OCI-LY7 (cell line): ENCODE measurements at regions not wholly inside any gene's neighbourhood (a gene's known extent, or its start where the extent isn't known, plus 50 kb on each side); places are given as distances from the start of the nearest gene placed in this dataset.

Source experiments
- BruUV-seq: library from RNA; stranded (reverse); fragments of 400-500 nt; replicated peaks from 2 replicates; lab custom pipeline; 2021; lab: Mats Ljungman, UMichigan
- CTCF ChIA-PET: fragments of 300-600 bp; sonication (Branson Sonifier 250); formaldehyde crosslinking; loops from one replicate; lab custom pipeline; 2022; ENCODE audit warnings: antibody characterized with exemption; ENCODE audit not compliant: unreplicated experiment; lab: Charles Lee
- POLR2A ChIA-PET: fragments of 300-600 bp; sonication (Branson Sonifier 250); formaldehyde crosslinking; loops from one replicate; lab custom pipeline; 2022; ENCODE audit warnings: antibody characterized with exemption; lab: Charles Lee
- DNase-seq: peaks from one replicate; pipeline ENCODE4 v3.0.0-alpha.2; 2015; ENCODE audit warnings: low spot score
- H2AFZ ChIP-seq: fragments of 200-600 bp; sonication (generic), shearing (Covaris generic); 2 replicates; pipeline ENCODE4 v1.6.1; 2014; ENCODE audit warnings: mild to moderate bottlenecking, antibody characterized with exemption, low read length, moderate library complexity
- H3K27ac ChIP-seq: fragments of 200-600 bp; sonication (generic); 2 replicates; pipeline ENCODE4 v1.5.1; 2014; ENCODE audit warnings: mixed run types, low read depth, mild to moderate bottlenecking, moderate library complexity, low read length, inconsistent platforms; ENCODE audit not compliant: poor library complexity, severe bottlenecking
- H3K36me3 ChIP-seq: fragments of 200-600 bp; sonication (generic); 2 replicates; pipeline ENCODE4 v1.6.1; 2014; ENCODE audit warnings: mild to moderate bottlenecking, antibody characterized with exemption, low read length, moderate library complexity, mixed read lengths; ENCODE audit not compliant: insufficient read depth
- H3K4me1 ChIP-seq: fragments of 200-600 bp; sonication (generic); 2 replicates; pipeline ENCODE4 v1.5.1; 2014; ENCODE audit warnings: mild to moderate bottlenecking, low read length; ENCODE audit not compliant: insufficient read depth, poor library complexity, severe bottlenecking
- H3K4me2 ChIP-seq: fragments of 200-600 bp; sonication (generic); 2 replicates; pipeline ENCODE4 v1.6.1; 2014; ENCODE audit warnings: mild to moderate bottlenecking, low read length
- H3K4me3 ChIP-seq: fragments of 200-600 bp; sonication (generic); 2 replicates; pipeline ENCODE4 v1.5.1; 2014; ENCODE audit warnings: mild to moderate bottlenecking, low read depth, low read length; ENCODE audit not compliant: poor library complexity, severe bottlenecking
- H3K79me2 ChIP-seq: fragments of 200-600 bp; sonication (generic); 2 replicates; pipeline ENCODE4 v1.6.1; 2016; ENCODE audit warnings: low read depth, mild to moderate bottlenecking, low read length, moderate library complexity, mixed read lengths; ENCODE audit not compliant: insufficient read depth
- H3K9me2 ChIP-seq: fragments of 200-600 bp; sonication (generic); 2 replicates; pipeline ENCODE4 v1.6.1; 2016; ENCODE audit warnings: mild to moderate bottlenecking, low read length, mixed read lengths; ENCODE audit not compliant: insufficient read depth
- H3K9me3 ChIP-seq: fragments of 200-600 bp; sonication (generic); 2 replicates; pipeline ENCODE4 v1.6.1; 2014; ENCODE audit warnings: mild to moderate bottlenecking, mixed run types, low read length, mixed read lengths
- H4K20me1 ChIP-seq: fragments of 200-600 bp; sonication (generic); 2 replicates; pipeline ENCODE4 v1.6.1; 2014; ENCODE audit warnings: mild to moderate bottlenecking, antibody characterized with exemption, low read length, moderate library complexity, mixed read lengths; ENCODE audit not compliant: insufficient read depth
- CTCF ChIP-seq: fragments of 200-600 bp; sonication (generic); conservative IDR thresholded peaks from 2 replicates; pipeline ENCODE4 v1.5.1; 2014; ENCODE audit warnings: mild to moderate bottlenecking, antibody characterized with exemption, low read length, moderate library complexity, mixed read lengths
- EZH2phosphoT487 ChIP-seq: fragments of 200-600 bp; sonication (generic); IDR thresholded peaks from 2 replicates; pipeline ENCODE4 v1.6.1; 2018; ENCODE audit warnings: low read depth, borderline replicate concordance, mild to moderate bottlenecking, mixed run types, antibody characterized with exemption, low read length, moderate library complexity, mixed read lengths
- intact Hi-C: fragments of 100-400 bp; cut with micrococcal nuclease; formaldehyde crosslinking; loops from one replicate; pipeline ENCODE4 v1.10.0; 2022; ENCODE audit not compliant: unreplicated experiment

GRCh38 chr6:102885165-102885564 is 1491.7 kb downstream of the GRIK2 start:
- no peaks in the 10 kb centered on the region for H3K36me3 ChIP-seq
- H3K27ac ChIP-seq: no peak overlapping the region
- no peaks in the 10 kb centered on the region for H3K79me2 ChIP-seq
- no peak overlapping the region for H2AFZ ChIP-seq
- H3K4me3 ChIP-seq: no peak overlapping the region
- no peaks in the 10 kb centered on the region for H3K9me2 ChIP-seq
- TF ChIP-seq CTCF (no peak), EZH2phosphoT487 (no peak)
- no peak for DNase-seq
- BruUV-seq: no TSS peak
- H3K9me3 ChIP-seq: no peaks in the 10 kb centered on the region
- no peak overlapping the region for H3K4me2 ChIP-seq
- ChIA-PET POLR2A (interaction anchor here (0.6 kb wide), 1 partner anchor 52 kb away, joined by 3 read pairs; no protein-coding TSS in a partner anchor), CTCF (no interaction called here)
- no peaks in the 10 kb centered on the region for H3K4me1 ChIP-seq
- intact Hi-C loops: no loop called here
- no peaks in the 10 kb centered on the region for H4K20me1 ChIP-seq

GRCh38 chr6:102853249-102853955 is 1459.9 kb downstream of the GRIK2 start:
- no peak for DNase-seq
- TF ChIP-seq CTCF: no peak
- TF ChIP-seq EZH2phosphoT487: no peak
- no peak overlapping the region for H2AFZ ChIP-seq
- POLR2A ChIA-PET: no interaction called here
- no peak overlapping the region for H3K27ac ChIP-seq
- no TSS peak for BruUV-seq
- H3K4me1 ChIP-seq: no peaks in the 10 kb centered on the region
- H3K4me3 ChIP-seq: no peak overlapping the region
- H3K36me3 ChIP-seq: no peaks in the 10 kb centered on the region
- H4K20me1 ChIP-seq: no peaks in the 10 kb centered on the region
- H3K4me2 ChIP-seq: no peak overlapping the region
- H3K79me2 ChIP-seq: no peaks in the 10 kb centered on the region
- intact Hi-C loops: no loop called here
- CTCF ChIA-PET: no interaction called here
- no peaks in the 10 kb centered on the region for H3K9me2 ChIP-seq
- H3K9me3 ChIP-seq: no peaks in the 10 kb centered on the region

DNA sequence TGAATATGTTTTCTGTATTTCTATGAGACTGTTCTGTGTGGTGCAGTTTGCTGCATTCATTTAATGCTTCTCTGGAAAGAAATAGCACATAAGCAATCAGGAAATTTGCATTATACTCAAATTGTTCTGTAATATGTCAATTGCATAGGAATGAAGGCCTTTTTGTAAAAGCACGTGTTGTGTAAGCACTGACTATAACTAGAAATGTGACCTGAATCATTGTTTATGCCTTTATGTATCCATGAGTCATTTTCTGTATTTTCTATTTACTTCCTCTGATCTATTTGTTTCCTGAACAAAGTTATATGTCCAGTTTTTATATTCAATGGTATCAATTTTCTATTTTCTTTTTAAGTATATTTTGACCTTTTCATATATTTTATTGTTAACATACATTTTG is 1455.3 kb downstream of the GRIK2 start:
- H3K36me3 ChIP-seq: no peaks in the 10 kb centered on the region
- intact Hi-C loops: no loop called here
- no peak overlapping the region for H2AFZ ChIP-seq
- DNase-seq: no peak
- H4K20me1 ChIP-seq: no peaks in the 10 kb centered on the region
- TF ChIP-seq EZH2phosphoT487 (no peak), CTCF (no peak)
- H3K4me1 ChIP-seq: no peaks in the 10 kb centered on the region
- no peak overlapping the region for H3K27ac ChIP-seq
- POLR2A ChIA-PET: interaction anchor here (0.7 kb wide), 1 partner anchor 704 kb away, joined by 3 read pairs; no protein-coding TSS in a partner anchor
- no peaks in the 10 kb centered on the region for H3K9me3 ChIP-seq
- CTCF ChIA-PET: no interaction called here
- H3K9me2 ChIP-seq: no peaks in the 10 kb centered on the region
- no peak overlapping the region for H3K4me3 ChIP-seq
- no TSS peak for BruUV-seq
- H3K4me2 ChIP-seq: no peak overlapping the region
- H3K79me2 ChIP-seq: no peaks in the 10 kb centered on the region
